ENCODE measurements at regions not wholly inside any gene's neighbourhood (a gene's known extent, or its start where the extent isn't known, plus 50 kb on each side); places are given as distances from the start of the nearest gene placed in this dataset.

- no peak for TF ChIP-seq CTCF (IDR thresholded peaks at IDR 0.05)
- TF ChIP-seq ZFX (IDR thresholded peaks at IDR 0.05; ENCODE audit: borderline replicate concordance), result no peak
Measured at GRCh38 chr5:2916076-2916682, 164.7 kb upstream of the IRX2 start.
